ENCODE measurements at regions not wholly inside any gene's neighbourhood (a gene's known extent, or its start where the extent isn't known, plus 50 kb on each side); places are given as distances from the start of the nearest gene placed in this dataset.

- CTCF ChIA-PET: no interaction called here
- intact Hi-C loops (cut with micrococcal nuclease): no loop called here
- POLR2A ChIA-PET: no interaction called here
- Histone ChIP-seq H3K9me3 (ENCODE audit: control insufficient read depth in 2 of 3, low read length in 3 of 3) (no peaks in the 10 kb centered on the region), H3K27ac (ENCODE audit: low read depth, low read length) (no peak overlapping the region), H3K4me1 (ENCODE audit: control insufficient read depth in 2 of 2, insufficient read depth in 2 of 2, low read length in 2 of 2) (no peaks in the 10 kb centered on the region), H3K36me3 (ENCODE audit: control insufficient read depth in 2 of 3, insufficient read depth in 3 of 3, low read length in 3 of 3) (no peaks in the 10 kb centered on the region), H3K27me3 (ENCODE audit: control insufficient read depth in 2 of 2, insufficient read depth in 2 of 2, low read length in 2 of 2) (no peaks in the 10 kb centered on the region), H3K4me3 (ENCODE audit: low read length) (no peak overlapping the region)
- H3K27ac Mint-ChIP-seq: no peak overlapping the region
- peaks cover 0 to 4% (median 0%) of the 10 kb centered on the region in 7 donors for H3K4me1 Mint-ChIP-seq
- H3K9me3 Mint-ChIP-seq: peaks cover 0 to 1% (median 0%) of the 10 kb centered on the region in 11 donors
- no peaks in the 10 kb centered on the region for H3K36me3 Mint-ChIP-seq
- peaks cover 1 to 10% (median 8%) of the 10 kb centered on the region in 5 donors for H3K27me3 Mint-ChIP-seq
- DNase-seq (no peak), ATAC-seq (no peak)
- H3K4me3 Mint-ChIP-seq: no peak overlapping the region
Measured at GRCh38 chr14:34372786-34373185, 89.3 kb downstream of the SPTSSA start.

DNA sequence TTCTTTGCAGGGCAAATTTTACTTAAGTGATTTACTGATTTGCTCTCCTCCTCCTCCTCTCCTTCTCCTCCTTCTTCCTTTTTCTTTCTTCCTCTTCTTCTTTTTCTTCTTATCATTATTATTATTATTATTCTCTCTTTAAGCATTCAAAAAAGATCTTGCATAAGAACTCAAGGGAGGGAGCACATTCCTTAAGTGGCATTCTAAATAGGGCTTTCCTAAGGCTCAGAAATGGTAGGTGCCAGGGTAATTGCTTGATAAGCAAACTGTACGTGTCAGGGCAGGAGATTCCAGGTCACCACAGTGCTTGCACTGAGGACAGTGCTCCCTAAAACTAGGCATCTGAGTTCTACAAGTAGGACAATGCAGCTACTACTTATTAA lies 92.4 kb downstream of the SPTSSA start:
- H3K27ac ChIP-seq (ENCODE audit: low read depth, low read length): no peak overlapping the region
- H3K36me3 ChIP-seq (ENCODE audit: control insufficient read depth in 2 of 3, insufficient read depth in 3 of 3, low read length in 3 of 3): no peaks in the 10 kb centered on the region
- CTCF ChIA-PET: no interaction called here
- H3K9me3 Mint-ChIP-seq: peaks cover 0 to 4% (median 0%) of the 10 kb centered on the region in 11 donors
- peaks cover 14 to 19% (median 16%) of the 10 kb centered on the region in 5 donors for H3K27me3 Mint-ChIP-seq
- no peaks in the 10 kb centered on the region for H3K4me1 ChIP-seq (ENCODE audit: control insufficient read depth in 2 of 2, insufficient read depth in 2 of 2, low read length in 2 of 2)
- no peak for DNase-seq
- no peak overlapping the region for H3K4me3 Mint-ChIP-seq
- H3K4me3 ChIP-seq (ENCODE audit: low read length): no peak overlapping the region
- H3K27ac Mint-ChIP-seq: no peak overlapping the region
- H3K4me1 Mint-ChIP-seq: peaks cover 0 to 4% (median 0%) of the 10 kb centered on the region in 7 donors
- POLR2A ChIA-PET: no interaction called here
- H3K27me3 ChIP-seq (ENCODE audit: control insufficient read depth in 2 of 2, insufficient read depth in 2 of 2, low read length in 2 of 2): no peaks in the 10 kb centered on the region
- no peaks in the 10 kb centered on the region for H3K36me3 Mint-ChIP-seq
- intact Hi-C loops (cut with micrococcal nuclease): no loop called here
- H3K9me3 ChIP-seq (ENCODE audit: control insufficient read depth in 2 of 3, low read length in 3 of 3): no peaks in the 10 kb centered on the region
- no peak for ATAC-seq

DNA sequence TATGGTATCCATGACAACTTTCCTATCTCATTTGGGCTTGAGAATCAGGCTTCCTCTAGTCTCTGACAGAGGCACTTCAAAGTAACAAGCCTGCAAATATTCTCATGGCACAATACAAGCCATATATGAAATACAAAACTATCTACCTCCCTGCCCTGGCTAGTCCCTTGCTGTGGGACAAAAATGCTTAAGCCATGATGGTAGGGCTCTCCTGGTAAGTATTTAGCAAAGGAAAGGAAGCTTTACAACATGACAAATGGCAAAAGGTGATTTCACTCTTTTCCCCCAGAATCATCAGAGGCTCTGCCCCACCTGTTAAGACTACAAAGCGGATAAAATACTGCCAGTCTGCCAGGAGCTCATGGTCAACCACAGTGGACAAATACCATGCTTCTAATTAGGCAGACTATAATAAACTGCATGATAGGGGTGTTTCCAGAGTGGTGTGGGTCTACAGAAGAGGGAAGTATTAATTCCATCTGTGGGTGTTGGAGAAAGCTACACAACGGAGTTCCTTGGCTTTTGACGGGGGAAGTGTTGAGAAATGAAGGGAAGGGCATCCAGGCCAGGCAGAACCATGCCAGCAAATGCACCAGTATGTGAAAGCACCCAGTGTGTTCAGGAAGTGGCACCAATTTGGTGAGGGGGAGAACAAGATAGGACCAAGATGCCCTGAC lies 92.9 kb downstream of the SPTSSA start:
- no peaks in the 10 kb centered on the region for H3K4me1 ChIP-seq (ENCODE audit: control insufficient read depth in 2 of 2, insufficient read depth in 2 of 2, low read length in 2 of 2)
- CTCF ChIA-PET: no interaction called here
- Mint-ChIP-seq H3K4me3 (no peak overlapping the region), H3K4me1 (peaks cover 0 to 4% (median 0%) of the 10 kb centered on the region in 7 donors), H3K9me3 (peaks cover 0 to 4% (median 0%) of the 10 kb centered on the region in 11 donors), H3K27ac (no peak overlapping the region), H3K27me3 (peaks cover 16 to 22% (median 19%) of the 10 kb centered on the region in 5 donors), H3K36me3 (no peaks in the 10 kb centered on the region)
- H3K4me3 ChIP-seq (ENCODE audit: low read length): no peak overlapping the region
- no peak for DNase-seq
- H3K36me3 ChIP-seq (ENCODE audit: control insufficient read depth in 2 of 3, insufficient read depth in 3 of 3, low read length in 3 of 3): no peaks in the 10 kb centered on the region
- H3K27me3 ChIP-seq (ENCODE audit: control insufficient read depth in 2 of 2, insufficient read depth in 2 of 2, low read length in 2 of 2): no peaks in the 10 kb centered on the region
- no peak for ATAC-seq
- POLR2A ChIA-PET: no interaction called here
- intact Hi-C loops (cut with micrococcal nuclease): no loop called here
- H3K27ac ChIP-seq (ENCODE audit: low read depth, low read length): no peak overlapping the region
- no peaks in the 10 kb centered on the region for H3K9me3 ChIP-seq (ENCODE audit: control insufficient read depth in 2 of 3, low read length in 3 of 3)

DNA sequence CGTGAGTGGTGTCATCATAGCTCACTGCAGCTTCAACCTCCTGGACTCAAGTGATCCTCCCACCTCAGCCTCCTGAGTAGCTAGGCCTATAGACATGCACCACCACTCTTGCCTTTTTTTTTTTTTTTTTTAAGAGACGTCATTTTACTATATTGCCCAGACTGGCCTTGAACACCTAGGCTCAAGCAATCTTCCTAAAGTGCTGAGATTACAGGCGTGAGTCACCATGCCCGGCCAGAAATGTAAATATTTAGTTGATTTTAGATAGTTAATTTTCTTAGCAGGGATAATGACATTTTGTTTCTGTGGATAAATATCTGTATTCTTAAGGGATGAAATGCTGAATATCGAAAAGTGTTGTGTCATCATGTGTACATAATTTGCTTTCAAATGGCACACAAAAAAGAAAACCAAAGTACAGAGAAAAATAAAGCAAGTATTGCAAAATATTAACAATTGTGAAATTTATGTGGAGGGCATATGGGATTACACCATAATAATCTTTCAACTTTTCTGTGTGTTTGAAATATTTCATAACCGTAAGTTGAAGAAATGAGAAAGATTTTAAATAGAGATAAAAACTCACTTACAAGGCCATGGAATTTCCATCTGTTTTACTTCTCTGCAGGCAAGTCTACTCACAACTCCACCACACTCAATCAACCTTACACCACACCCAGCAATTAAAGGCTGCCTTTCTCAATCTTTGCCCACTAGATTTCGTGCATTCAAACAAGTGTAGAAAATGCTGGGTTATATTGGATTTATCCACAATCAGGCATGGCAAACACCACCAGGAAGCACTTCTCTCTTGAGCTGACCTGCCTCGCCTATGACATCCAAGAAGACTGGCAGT lies 93.7 kb downstream of the SPTSSA start:
- Mint-ChIP-seq H3K36me3 (no peaks in the 10 kb centered on the region), H3K27me3 (peaks cover 20 to 30% (median 26%) of the 10 kb centered on the region in 5 donors), H3K4me3 (no peak overlapping the region), H3K27ac (no peak overlapping the region), H3K9me3 (peaks cover 0 to 4% (median 0%) of the 10 kb centered on the region in 11 donors), H3K4me1 (peaks cover 0 to 10% (median 0%) of the 10 kb centered on the region in 7 donors)
- Histone ChIP-seq H3K27me3 (ENCODE audit: control insufficient read depth in 2 of 2, insufficient read depth in 2 of 2, low read length in 2 of 2) (no peaks in the 10 kb centered on the region), H3K4me1 (ENCODE audit: control insufficient read depth in 2 of 2, insufficient read depth in 2 of 2, low read length in 2 of 2) (no peaks in the 10 kb centered on the region), H3K27ac (ENCODE audit: low read depth, low read length) (no peak overlapping the region), H3K36me3 (ENCODE audit: control insufficient read depth in 2 of 3, insufficient read depth in 3 of 3, low read length in 3 of 3) (no peaks in the 10 kb centered on the region), H3K4me3 (ENCODE audit: low read length) (no peak overlapping the region), H3K9me3 (ENCODE audit: control insufficient read depth in 2 of 3, low read length in 3 of 3) (no peaks in the 10 kb centered on the region)
- DNase-seq (no peak), ATAC-seq (no peak)
- ChIA-PET CTCF (interaction anchor here (0.8 kb wide), 1 partner anchor 45 kb away, joined by 4 read pairs; no protein-coding TSS in a partner anchor), POLR2A (no interaction called here)
- intact Hi-C loops (cut with micrococcal nuclease): no loop called here

- no peak for ATAC-seq
- Mint-ChIP-seq H3K27ac (no peak overlapping the region), H3K4me3 (no peak overlapping the region), H3K4me1 (peaks cover 0 to 11% (median 0%) of the 10 kb centered on the region in 7 donors), H3K9me3 (peaks cover 0 to 4% (median 0%) of the 10 kb centered on the region in 11 donors), H3K27me3 (peaks cover 20 to 38% (median 31%) of the 10 kb centered on the region in 5 donors), H3K36me3 (no peaks in the 10 kb centered on the region)
- CTCF ChIA-PET: no interaction called here
- Histone ChIP-seq H3K27me3 (ENCODE audit: control insufficient read depth in 2 of 2, insufficient read depth in 2 of 2, low read length in 2 of 2) (no peaks in the 10 kb centered on the region), H3K4me1 (ENCODE audit: control insufficient read depth in 2 of 2, insufficient read depth in 2 of 2, low read length in 2 of 2) (no peaks in the 10 kb centered on the region), H3K27ac (ENCODE audit: low read depth, low read length) (no peak overlapping the region), H3K36me3 (ENCODE audit: control insufficient read depth in 2 of 3, insufficient read depth in 3 of 3, low read length in 3 of 3) (no peaks in the 10 kb centered on the region), H3K9me3 (ENCODE audit: control insufficient read depth in 2 of 3, low read length in 3 of 3) (no peaks in the 10 kb centered on the region), H3K4me3 (ENCODE audit: low read length) (no peak overlapping the region)
- intact Hi-C loops (cut with micrococcal nuclease): no loop called here
- POLR2A ChIA-PET: no interaction called here
- no peak for DNase-seq
Measured at GRCh38 chr14:34365309-34365915, 96.6 kb downstream of the SPTSSA start.

DNA sequence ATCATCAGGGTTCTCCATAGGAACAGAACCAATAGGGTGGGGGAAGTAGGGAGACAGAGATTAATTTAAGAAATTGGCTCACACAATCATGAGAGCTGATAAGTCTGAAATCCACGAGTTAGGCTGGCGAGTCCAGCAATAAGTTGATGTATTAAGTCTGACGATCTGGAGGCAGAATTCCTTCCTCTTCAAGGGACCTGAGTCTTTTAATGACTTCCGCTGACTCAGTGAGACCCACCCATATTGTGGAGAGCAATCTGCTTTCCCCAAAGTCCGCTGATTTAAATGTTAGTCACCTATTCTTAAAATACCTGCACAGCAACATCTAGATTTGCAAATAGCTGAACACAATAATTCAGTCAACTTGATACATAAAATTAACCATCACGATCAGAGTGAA lies 97.8 kb downstream of the SPTSSA start:
- H3K36me3 ChIP-seq (ENCODE audit: control insufficient read depth in 2 of 3, insufficient read depth in 3 of 3, low read length in 3 of 3): no peaks in the 10 kb centered on the region
- ChIA-PET POLR2A (no interaction called here), CTCF (no interaction called here)
- Mint-ChIP-seq H3K27me3 (peaks cover 17 to 34% (median 31%) of the 10 kb centered on the region in 5 donors), H3K4me3 (no peak overlapping the region), H3K9me3 (peaks cover 0 to 4% (median 0%) of the 10 kb centered on the region in 11 donors), H3K36me3 (no peaks in the 10 kb centered on the region), H3K27ac (no peak overlapping the region), H3K4me1 (peaks cover 0 to 12% (median 0%) of the 10 kb centered on the region in 7 donors)
- no peaks in the 10 kb centered on the region for H3K9me3 ChIP-seq (ENCODE audit: control insufficient read depth in 2 of 3, low read length in 3 of 3)
- H3K4me3 ChIP-seq (ENCODE audit: low read length): no peak overlapping the region
- no peaks in the 10 kb centered on the region for H3K4me1 ChIP-seq (ENCODE audit: control insufficient read depth in 2 of 2, insufficient read depth in 2 of 2, low read length in 2 of 2)
- no peak overlapping the region for H3K27ac ChIP-seq (ENCODE audit: low read depth, low read length)
- intact Hi-C loops (cut with micrococcal nuclease): no loop called here
- no peak for DNase-seq
- no peaks in the 10 kb centered on the region for H3K27me3 ChIP-seq (ENCODE audit: control insufficient read depth in 2 of 2, insufficient read depth in 2 of 2, low read length in 2 of 2)
- no peak for ATAC-seq
